OCI-LY1 (cell line): ENCODE measurements at regions not wholly inside any gene's neighbourhood (a gene's known extent, or its start where the extent isn't known, plus 50 kb on each side); places are given as distances from the start of the nearest gene placed in this dataset.

Experiments used
- H2AFZ ChIP-seq: fragments of 200-600 bp; sonication (generic), shearing (Covaris generic); 2 replicates; pipeline ENCODE4 v1.6.0; 2014; ENCODE audit warnings: antibody characterized with exemption, mild to moderate bottlenecking, low read length
- H3F3A ChIP-seq: fragments of 200-600 bp; sonication (generic), shearing (Covaris generic); 2 replicates; pipeline ENCODE4 v1.6.0; 2014; ENCODE audit warnings: mild to moderate bottlenecking, antibody characterized with exemption, low read length, moderate library complexity; ENCODE audit not compliant: insufficient read depth
- H3K27ac ChIP-seq: fragments of 200-600 bp; sonication (generic); 2 replicates; pipeline ENCODE4 v1.5.1; 2014; ENCODE audit warnings: low read length, mixed run types, mild to moderate bottlenecking, low read depth; ENCODE audit not compliant: poor library complexity, severe bottlenecking
- H3K27me3 ChIP-seq: fragments of 200-600 bp; sonication (generic); 2 replicates; pipeline ENCODE4 v1.6.0; 2014; ENCODE audit warnings: antibody characterized with exemption, mild to moderate bottlenecking, low read length, moderate library complexity; ENCODE audit not compliant: insufficient read depth
- H3K36me3 ChIP-seq: fragments of 200-600 bp; sonication (generic); 2 replicates; pipeline ENCODE4 v1.6.1; 2014; ENCODE audit warnings: mild to moderate bottlenecking, antibody characterized with exemption, low read length, moderate library complexity, mixed read lengths; ENCODE audit not compliant: insufficient read depth
- H3K4me1 ChIP-seq: fragments of 200-600 bp; sonication (generic); 2 replicates; pipeline ENCODE4 v1.5.1; 2014; ENCODE audit warnings: mild to moderate bottlenecking, low read length, moderate library complexity; ENCODE audit not compliant: insufficient read depth, severe bottlenecking
- H3K4me2 ChIP-seq: fragments of 200-600 bp; sonication (generic), shearing (Covaris generic); 2 replicates; pipeline ENCODE4 v1.6.1; 2014; ENCODE audit warnings: low read length
- H3K4me3 ChIP-seq: fragments of 200-600 bp; sonication (generic); 2 replicates; pipeline ENCODE4 v1.5.1; 2014; ENCODE audit warnings: low read length, low read depth, mild to moderate bottlenecking, mixed read lengths; ENCODE audit not compliant: poor library complexity, severe bottlenecking
- H3K79me2 ChIP-seq: fragments of 200-600 bp; shearing (Covaris generic); 2 replicates; pipeline ENCODE4 v1.6.1; 2016; ENCODE audit warnings: mixed run types, low read length, mixed read lengths; ENCODE audit not compliant: insufficient read depth
- H3K9ac ChIP-seq: fragments of 200-600 bp; sonication (generic), shearing (Covaris generic); 2 replicates; pipeline ENCODE4 v1.6.1; 2014; ENCODE audit warnings: mild to moderate bottlenecking, low read length, mixed read lengths
- H3K9me2 ChIP-seq: fragments of 200-600 bp; sonication (generic), shearing (Covaris generic); 2 replicates; pipeline ENCODE4 v1.6.1; 2014; ENCODE audit warnings: low read depth, mild to moderate bottlenecking, low read length, mixed read lengths
- H3K9me3 ChIP-seq: fragments of 200-600 bp; shearing (Covaris generic); 2 replicates; pipeline ENCODE4 v1.6.1; 2014; ENCODE audit warnings: low read length, mixed read lengths
- H4K20me1 ChIP-seq: fragments of 200-600 bp; sonication (generic), shearing (Covaris generic); 2 replicates; pipeline ENCODE4 v1.6.0; 2016; ENCODE audit warnings: mild to moderate bottlenecking, low read length; ENCODE audit not compliant: insufficient read depth
- EZH2 ChIP-seq: fragments of 200-600 bp; sonication (generic), shearing (Covaris generic); IDR thresholded peaks from 2 replicates; pipeline ENCODE4 v1.8.0; 2017; ENCODE audit warnings: borderline replicate concordance, mixed run types, mild to moderate bottlenecking, antibody characterized with exemption, low read length, moderate library complexity, mixed read lengths
- TF ChIP-seq, protein P1 (sequence below): fragments of 200-600 bp; sonication (generic), shearing (Covaris generic); IDR thresholded peaks from 2 replicates; pipeline ENCODE4 v1.5.1; 2017; ENCODE audit warnings: mild to moderate bottlenecking, antibody characterized with exemption, low read length, moderate library complexity, mixed read lengths

DNA sequence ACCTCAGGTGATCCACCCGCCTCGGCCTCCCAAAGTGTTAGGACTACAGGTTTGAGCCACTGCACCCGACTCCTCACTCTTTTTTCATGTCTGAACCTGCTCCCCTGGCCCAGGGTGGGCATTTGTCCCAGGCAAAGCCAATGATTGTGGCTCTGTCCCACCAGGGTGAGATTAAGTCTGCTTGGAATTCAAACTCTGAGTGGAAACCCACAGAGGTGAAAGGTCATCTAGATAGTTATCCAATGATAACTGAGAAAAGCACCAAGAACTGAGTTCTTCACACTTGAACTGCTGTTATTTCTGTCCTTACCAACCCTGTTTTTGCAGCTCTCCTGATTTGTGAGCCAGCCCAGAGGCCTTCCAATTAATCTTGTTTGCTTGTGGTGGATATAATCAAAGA is 62.4 kb upstream of the ACVR1 start:
- no peaks in the 10 kb centered on the region for H3K36me3 ChIP-seq
- H3K9me2 ChIP-seq = no peaks in the 10 kb centered on the region
- no peak overlapping the region for H3K4me3 ChIP-seq
- no peaks in the 10 kb centered on the region for H3F3A ChIP-seq
- TF ChIP-seq, protein P1, sequence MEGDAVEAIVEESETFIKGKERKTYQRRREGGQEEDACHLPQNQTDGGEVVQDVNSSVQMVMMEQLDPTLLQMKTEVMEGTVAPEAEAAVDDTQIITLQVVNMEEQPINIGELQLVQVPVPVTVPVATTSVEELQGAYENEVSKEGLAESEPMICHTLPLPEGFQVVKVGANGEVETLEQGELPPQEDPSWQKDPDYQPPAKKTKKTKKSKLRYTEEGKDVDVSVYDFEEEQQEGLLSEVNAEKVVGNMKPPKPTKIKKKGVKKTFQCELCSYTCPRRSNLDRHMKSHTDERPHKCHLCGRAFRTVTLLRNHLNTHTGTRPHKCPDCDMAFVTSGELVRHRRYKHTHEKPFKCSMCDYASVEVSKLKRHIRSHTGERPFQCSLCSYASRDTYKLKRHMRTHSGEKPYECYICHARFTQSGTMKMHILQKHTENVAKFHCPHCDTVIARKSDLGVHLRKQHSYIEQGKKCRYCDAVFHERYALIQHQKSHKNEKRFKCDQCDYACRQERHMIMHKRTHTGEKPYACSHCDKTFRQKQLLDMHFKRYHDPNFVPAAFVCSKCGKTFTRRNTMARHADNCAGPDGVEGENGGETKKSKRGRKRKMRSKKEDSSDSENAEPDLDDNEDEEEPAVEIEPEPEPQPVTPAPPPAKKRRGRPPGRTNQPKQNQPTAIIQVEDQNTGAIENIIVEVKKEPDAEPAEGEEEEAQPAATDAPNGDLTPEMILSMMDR = no peak
- TF ChIP-seq EZH2 = no peak
- no peaks in the 10 kb centered on the region for H3K9me3 ChIP-seq
- no peak overlapping the region for H2AFZ ChIP-seq
- no peaks in the 10 kb centered on the region for H3K79me2 ChIP-seq
- no peaks in the 10 kb centered on the region for H3K27me3 ChIP-seq
- no peak overlapping the region for H3K27ac ChIP-seq
- no peaks in the 10 kb centered on the region for H3K4me1 ChIP-seq
- no peak overlapping the region for H3K4me2 ChIP-seq
- no peak overlapping the region for H3K9ac ChIP-seq
- H4K20me1 ChIP-seq = no peaks in the 10 kb centered on the region

DNA sequence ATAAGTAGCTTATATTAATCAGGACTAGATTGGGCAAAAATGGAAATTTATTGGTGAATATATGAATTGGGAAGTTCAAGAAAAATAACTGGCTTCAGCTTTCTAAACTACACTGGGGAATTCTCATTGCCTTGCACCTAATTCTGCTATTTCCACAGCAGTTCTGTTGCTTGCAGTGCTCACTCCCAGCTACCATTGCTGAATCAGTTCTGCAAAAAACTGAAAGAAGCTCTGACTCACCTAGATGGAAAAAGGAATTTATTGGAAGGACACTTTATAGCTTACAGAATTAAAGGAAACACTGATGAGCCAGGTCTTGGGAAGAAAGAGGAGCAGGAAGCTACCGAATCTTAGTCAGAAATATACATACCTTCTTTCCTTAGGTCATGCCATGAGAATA is 60.3 kb upstream of the ACVR1 start:
- no peak overlapping the region for H3K4me2 ChIP-seq
- no peak overlapping the region for H2AFZ ChIP-seq
- H3K27ac ChIP-seq = no peak overlapping the region
- TF ChIP-seq, protein P1 = no peak
- no peak for TF ChIP-seq EZH2
- H3K4me1 ChIP-seq = no peaks in the 10 kb centered on the region
- no peaks in the 10 kb centered on the region for H3K27me3 ChIP-seq
- no peak overlapping the region for H3K9ac ChIP-seq
- no peaks in the 10 kb centered on the region for H3K79me2 ChIP-seq
- H3K4me3 ChIP-seq = no peak overlapping the region
- H3F3A ChIP-seq = no peaks in the 10 kb centered on the region
- H4K20me1 ChIP-seq = no peaks in the 10 kb centered on the region
- H3K9me2 ChIP-seq = no peaks in the 10 kb centered on the region
- no peaks in the 10 kb centered on the region for H3K36me3 ChIP-seq
- H3K9me3 ChIP-seq = no peaks in the 10 kb centered on the region

DNA sequence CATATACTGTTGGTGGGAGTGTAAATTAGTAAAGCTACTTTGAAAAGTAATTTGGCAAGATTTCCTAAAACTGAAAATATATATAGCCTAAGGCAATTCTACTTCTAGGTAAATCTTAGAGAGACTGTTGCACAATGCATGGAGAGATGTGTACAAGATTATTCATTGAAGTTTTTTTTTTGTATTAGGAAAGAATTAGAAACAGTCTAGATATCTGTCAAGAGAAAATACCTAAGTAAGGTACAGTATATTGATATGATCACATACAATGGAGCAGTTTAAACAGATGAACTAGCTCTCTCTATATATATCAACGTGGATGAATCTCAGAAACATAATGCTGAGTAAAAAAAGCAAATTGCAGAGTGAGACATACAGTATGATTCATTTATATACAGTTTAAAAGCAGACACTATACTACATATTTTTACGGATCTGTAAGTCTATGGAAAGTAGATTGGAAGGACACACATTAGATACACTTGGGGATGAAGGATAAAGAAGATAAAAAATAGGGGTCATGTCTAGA is 59.3 kb upstream of the ACVR1 start:
- H3K4me2 ChIP-seq = no peak overlapping the region
- H3F3A ChIP-seq = no peaks in the 10 kb centered on the region
- no peaks in the 10 kb centered on the region for H3K27me3 ChIP-seq
- no peak overlapping the region for H3K27ac ChIP-seq
- H3K9me3 ChIP-seq = no peaks in the 10 kb centered on the region
- no peaks in the 10 kb centered on the region for H3K9me2 ChIP-seq
- no peaks in the 10 kb centered on the region for H3K79me2 ChIP-seq
- no peak overlapping the region for H2AFZ ChIP-seq
- H3K4me1 ChIP-seq = no peaks in the 10 kb centered on the region
- no peak overlapping the region for H3K4me3 ChIP-seq
- no peak overlapping the region for H3K9ac ChIP-seq
- TF ChIP-seq EZH2 = no peak
- TF ChIP-seq, protein P1 = no peak
- no peaks in the 10 kb centered on the region for H3K36me3 ChIP-seq
- no peaks in the 10 kb centered on the region for H4K20me1 ChIP-seq
